A549 (cell line): ENCODE measurements at regions not wholly inside any gene's neighbourhood (a gene's known extent, or its start where the extent isn't known, plus 50 kb on each side); places are given as distances from the start of the nearest gene placed in this dataset.

Source experiments
- CTCF ChIP-seq: fragments of >200 bp; sonication (Bioruptor Twin); formaldehyde crosslinking; IDR thresholded peaks from 3 replicates; pipeline ENCODE4 v1.5.1; 2016
- MAFK ChIP-seq: fragments of 450-650 bp; IDR thresholded peaks from 2 replicates; pipeline ENCODE4 v1.6.1; 2014; ENCODE audit not compliant: partially characterized antibody
- ZFP36 ChIP-seq: fragments of 450-650 bp; IDR thresholded peaks from 2 replicates; pipeline ENCODE4 v1.6.1; 2014; ENCODE audit warnings: borderline replicate concordance; ENCODE audit not compliant: partially characterized antibody
- TF ChIP-seq, protein P1 (sequence below): fragments of 200-600 bp; sonication (generic); IDR thresholded peaks from 2 replicates; pipeline ENCODE4 v1.6.1; 2016; ENCODE audit warnings: antibody characterized with exemption, mild to moderate bottlenecking, moderate library complexity

DNA sequence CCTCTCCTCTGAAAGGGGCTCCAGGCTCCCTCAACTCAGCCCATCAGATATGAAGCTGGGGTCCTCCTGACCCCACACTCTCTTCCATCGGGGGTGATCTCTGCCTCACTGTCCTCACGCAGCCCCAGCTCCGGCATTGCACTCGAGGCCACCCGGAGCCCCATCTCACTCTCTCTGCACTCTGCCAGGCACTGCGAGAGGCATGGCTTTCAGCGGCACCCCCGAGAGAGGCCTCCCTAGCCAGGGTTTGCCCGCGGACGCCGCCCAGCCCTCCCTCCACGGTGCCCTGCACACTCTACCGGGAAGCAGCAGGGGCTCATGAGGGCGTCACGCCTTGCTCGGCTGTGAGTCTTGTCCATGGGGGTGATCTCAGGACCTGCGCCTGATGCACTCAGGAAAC is 436.2 kb downstream of the BRD1 start:
- TF ChIP-seq ZFP36 (no peak), CTCF (no peak), MAFK (no peak)
- TF ChIP-seq, protein P1, sequence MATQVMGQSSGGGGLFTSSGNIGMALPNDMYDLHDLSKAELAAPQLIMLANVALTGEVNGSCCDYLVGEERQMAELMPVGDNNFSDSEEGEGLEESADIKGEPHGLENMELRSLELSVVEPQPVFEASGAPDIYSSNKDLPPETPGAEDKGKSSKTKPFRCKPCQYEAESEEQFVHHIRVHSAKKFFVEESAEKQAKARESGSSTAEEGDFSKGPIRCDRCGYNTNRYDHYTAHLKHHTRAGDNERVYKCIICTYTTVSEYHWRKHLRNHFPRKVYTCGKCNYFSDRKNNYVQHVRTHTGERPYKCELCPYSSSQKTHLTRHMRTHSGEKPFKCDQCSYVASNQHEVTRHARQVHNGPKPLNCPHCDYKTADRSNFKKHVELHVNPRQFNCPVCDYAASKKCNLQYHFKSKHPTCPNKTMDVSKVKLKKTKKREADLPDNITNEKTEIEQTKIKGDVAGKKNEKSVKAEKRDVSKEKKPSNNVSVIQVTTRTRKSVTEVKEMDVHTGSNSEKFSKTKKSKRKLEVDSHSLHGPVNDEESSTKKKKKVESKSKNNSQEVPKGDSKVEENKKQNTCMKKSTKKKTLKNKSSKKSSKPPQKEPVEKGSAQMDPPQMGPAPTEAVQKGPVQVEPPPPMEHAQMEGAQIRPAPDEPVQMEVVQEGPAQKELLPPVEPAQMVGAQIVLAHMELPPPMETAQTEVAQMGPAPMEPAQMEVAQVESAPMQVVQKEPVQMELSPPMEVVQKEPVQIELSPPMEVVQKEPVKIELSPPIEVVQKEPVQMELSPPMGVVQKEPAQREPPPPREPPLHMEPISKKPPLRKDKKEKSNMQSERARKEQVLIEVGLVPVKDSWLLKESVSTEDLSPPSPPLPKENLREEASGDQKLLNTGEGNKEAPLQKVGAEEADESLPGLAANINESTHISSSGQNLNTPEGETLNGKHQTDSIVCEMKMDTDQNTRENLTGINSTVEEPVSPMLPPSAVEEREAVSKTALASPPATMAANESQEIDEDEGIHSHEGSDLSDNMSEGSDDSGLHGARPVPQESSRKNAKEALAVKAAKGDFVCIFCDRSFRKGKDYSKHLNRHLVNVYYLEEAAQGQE, result no peak
